ENCODE measurements at regions not wholly inside any gene's neighbourhood (a gene's known extent, or its start where the extent isn't known, plus 50 kb on each side); places are given as distances from the start of the nearest gene placed in this dataset.

- H3K9me3 ChIP-seq (ENCODE audit: insufficient read depth, low read depth, low read length), result no peaks in the 10 kb centered on the region
- no peak for TF ChIP-seq CTCF (conservative IDR thresholded peaks at IDR 0.05; ENCODE audit: low read length)
- TF ChIP-seq EZH2phosphoT487 (IDR thresholded peaks at IDR 0.05; ENCODE audit: borderline replicate concordance), result no peak
- no peaks in the 10 kb centered on the region for H3K79me2 ChIP-seq (ENCODE audit: insufficient read depth, low read length)
- no peaks in the 10 kb centered on the region for H3F3A ChIP-seq (ENCODE audit: low read depth)
- no peak overlapping the region for H3K4me2 ChIP-seq (ENCODE audit: low read depth, low read length, poor library complexity, severe bottlenecking)
- no peak overlapping the region for H3K4me3 ChIP-seq (ENCODE audit: low read length, poor library complexity, severe bottlenecking)
- no peaks in the 10 kb centered on the region for H4K20me1 ChIP-seq (ENCODE audit: insufficient read depth, low read length, poor library complexity, severe bottlenecking)
- H3K27me3 ChIP-seq (ENCODE audit: insufficient read depth, low read length, poor library complexity, severe bottlenecking), result no peaks in the 10 kb centered on the region
- no peaks in the 10 kb centered on the region for H3K36me3 ChIP-seq (ENCODE audit: insufficient read depth, low read length)
- no peaks in the 10 kb centered on the region for H3K9me2 ChIP-seq (replicated peaks; ENCODE audit: low read depth, low read length)
- H3K9ac ChIP-seq (ENCODE audit: low read depth, low read length, poor library complexity, severe bottlenecking), result no peak overlapping the region
- H2AFZ ChIP-seq (ENCODE audit: low read length), result no peak overlapping the region
- no peaks in the 10 kb centered on the region for H3K4me1 ChIP-seq (ENCODE audit: insufficient read depth, low read length, poor library complexity, severe bottlenecking)
Observed at GRCh38 chr5:174374206-174374605, 328.7 kb downstream of the NSG2 start.

- no peak overlapping the region for H3K4me2 ChIP-seq (ENCODE audit: low read depth, low read length, poor library complexity, severe bottlenecking)
Observed at GRCh38 chr5:174376056-174376455, 330.6 kb downstream of the NSG2 start.

GRCh38 chr5:174376726-174377373, 331.3 kb downstream of the NSG2 start:
- Histone ChIP-seq H3K4me1 (ENCODE audit: insufficient read depth, low read length, poor library complexity, severe bottlenecking) (no peaks in the 10 kb centered on the region), H4K20me1 (ENCODE audit: insufficient read depth, low read length, poor library complexity, severe bottlenecking) (no peaks in the 10 kb centered on the region), H3K9me3 (ENCODE audit: insufficient read depth, low read depth, low read length) (no peaks in the 10 kb centered on the region), H3K4me3 (ENCODE audit: low read length, poor library complexity, severe bottlenecking) (no peak overlapping the region), H3K4me2 (ENCODE audit: low read depth, low read length, poor library complexity, severe bottlenecking) (no peak overlapping the region), H3K9ac (ENCODE audit: low read depth, low read length, poor library complexity, severe bottlenecking) (no peak overlapping the region), H2AFZ (ENCODE audit: low read length) (no peak overlapping the region), H3F3A (ENCODE audit: low read depth) (no peaks in the 10 kb centered on the region), H3K27me3 (ENCODE audit: insufficient read depth, low read length, poor library complexity, severe bottlenecking) (no peaks in the 10 kb centered on the region), H3K9me2 (replicated peaks; ENCODE audit: low read depth, low read length) (no peaks in the 10 kb centered on the region), H3K36me3 (ENCODE audit: insufficient read depth, low read length) (no peaks in the 10 kb centered on the region), H3K79me2 (ENCODE audit: insufficient read depth, low read length) (no peaks in the 10 kb centered on the region)
- TF ChIP-seq CTCF (conservative IDR thresholded peaks at IDR 0.05; ENCODE audit: low read length) (no peak), EZH2phosphoT487 (IDR thresholded peaks at IDR 0.05; ENCODE audit: borderline replicate concordance) (no peak)

More at GRCh38 chr5:174376056-174376455, 330.6 kb downstream of the NSG2 start:
- Histone ChIP-seq H3F3A (ENCODE audit: low read depth) (no peaks in the 10 kb centered on the region), H3K9me3 (ENCODE audit: insufficient read depth, low read depth, low read length) (no peaks in the 10 kb centered on the region), H2AFZ (ENCODE audit: low read length) (no peak overlapping the region), H3K27me3 (ENCODE audit: insufficient read depth, low read length, poor library complexity, severe bottlenecking) (no peaks in the 10 kb centered on the region), H3K79me2 (ENCODE audit: insufficient read depth, low read length) (no peaks in the 10 kb centered on the region), H3K9ac (ENCODE audit: low read depth, low read length, poor library complexity, severe bottlenecking) (no peak overlapping the region), H3K9me2 (replicated peaks; ENCODE audit: low read depth, low read length) (no peaks in the 10 kb centered on the region), H3K36me3 (ENCODE audit: insufficient read depth, low read length) (no peaks in the 10 kb centered on the region), H3K4me3 (ENCODE audit: low read length, poor library complexity, severe bottlenecking) (no peak overlapping the region), H3K4me1 (ENCODE audit: insufficient read depth, low read length, poor library complexity, severe bottlenecking) (no peaks in the 10 kb centered on the region), H4K20me1 (ENCODE audit: insufficient read depth, low read length, poor library complexity, severe bottlenecking) (no peaks in the 10 kb centered on the region)
- no peak for TF ChIP-seq EZH2phosphoT487 (IDR thresholded peaks at IDR 0.05; ENCODE audit: borderline replicate concordance)
- no peak for TF ChIP-seq CTCF (conservative IDR thresholded peaks at IDR 0.05; ENCODE audit: low read length)

Measured in Loucy (cell line).